ENCODE measurements at regions not wholly inside any gene's neighbourhood (a gene's known extent, or its start where the extent isn't known, plus 50 kb on each side); places are given as distances from the start of the nearest gene placed in this dataset.

DNA sequence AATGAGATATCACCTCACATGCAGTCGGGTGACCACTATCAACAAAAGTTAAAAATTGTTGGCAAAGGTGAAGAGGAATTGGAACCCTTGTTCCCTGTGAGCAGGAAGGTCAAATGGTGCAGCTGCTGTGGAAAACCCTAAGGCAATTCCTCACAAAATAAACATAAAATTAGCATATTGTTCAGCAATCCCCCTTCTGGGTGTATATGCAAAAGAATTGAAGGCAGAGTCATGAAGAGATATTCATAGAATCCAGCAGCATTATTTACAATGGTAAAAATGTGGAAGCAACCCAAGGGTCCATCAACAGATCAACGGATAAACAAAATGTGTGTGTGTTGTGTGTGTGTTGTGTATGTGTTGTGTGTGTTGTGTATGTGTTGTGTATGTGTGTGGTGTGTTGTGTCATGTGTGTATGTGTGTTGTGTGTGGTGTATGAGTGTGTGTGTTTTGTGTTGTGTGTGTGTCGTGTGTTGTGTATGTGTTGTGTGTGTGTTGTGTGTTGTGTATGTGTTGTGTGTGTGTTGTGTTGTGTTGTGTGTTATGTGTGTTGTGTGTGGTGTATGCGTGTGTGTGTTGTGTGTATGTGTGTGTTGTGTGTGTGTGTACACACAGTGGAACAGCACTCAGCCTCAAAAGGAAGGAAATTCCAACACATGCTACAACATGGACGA, 245.1 kb downstream of the ERMARD start:
- TF ChIP-seq, protein P1, sequence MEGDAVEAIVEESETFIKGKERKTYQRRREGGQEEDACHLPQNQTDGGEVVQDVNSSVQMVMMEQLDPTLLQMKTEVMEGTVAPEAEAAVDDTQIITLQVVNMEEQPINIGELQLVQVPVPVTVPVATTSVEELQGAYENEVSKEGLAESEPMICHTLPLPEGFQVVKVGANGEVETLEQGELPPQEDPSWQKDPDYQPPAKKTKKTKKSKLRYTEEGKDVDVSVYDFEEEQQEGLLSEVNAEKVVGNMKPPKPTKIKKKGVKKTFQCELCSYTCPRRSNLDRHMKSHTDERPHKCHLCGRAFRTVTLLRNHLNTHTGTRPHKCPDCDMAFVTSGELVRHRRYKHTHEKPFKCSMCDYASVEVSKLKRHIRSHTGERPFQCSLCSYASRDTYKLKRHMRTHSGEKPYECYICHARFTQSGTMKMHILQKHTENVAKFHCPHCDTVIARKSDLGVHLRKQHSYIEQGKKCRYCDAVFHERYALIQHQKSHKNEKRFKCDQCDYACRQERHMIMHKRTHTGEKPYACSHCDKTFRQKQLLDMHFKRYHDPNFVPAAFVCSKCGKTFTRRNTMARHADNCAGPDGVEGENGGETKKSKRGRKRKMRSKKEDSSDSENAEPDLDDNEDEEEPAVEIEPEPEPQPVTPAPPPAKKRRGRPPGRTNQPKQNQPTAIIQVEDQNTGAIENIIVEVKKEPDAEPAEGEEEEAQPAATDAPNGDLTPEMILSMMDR (conservative IDR thresholded peaks at IDR 0.05) = no peak
- no peak for TF ChIP-seq ZFX (IDR thresholded peaks at IDR 0.05)

Data from C4-2B (cell line).